Panc1 (cell line): ENCODE measurements at regions not wholly inside any gene's neighbourhood (a gene's known extent, or its start where the extent isn't known, plus 50 kb on each side); places are given as distances from the start of the nearest gene placed in this dataset.

Source experiments
- POLR2AphosphoS5 ChIP-seq: IDR thresholded peaks from 2 replicates; pipeline ENCODE4 v1.6.1; 2012; ENCODE audit warnings: mild to moderate bottlenecking, low read depth, low read length, moderate library complexity
- SIN3A ChIP-seq: IDR thresholded peaks from 2 replicates; pipeline ENCODE4 v1.6.1; 2012; ENCODE audit warnings: low read depth, mild to moderate bottlenecking, low read length, moderate library complexity, borderline replicate concordance; ENCODE audit not compliant: insufficient read depth
- TCF7L2 ChIP-seq: IDR thresholded peaks from 2 replicates; pipeline ENCODE4 v1.6.1; 2011; ENCODE audit warnings: mild to moderate bottlenecking, low read depth, low read length, inconsistent platforms
- TF ChIP-seq, protein P1 (sequence below): fragments of 450-650 bp; IDR thresholded peaks from 2 replicates; pipeline ENCODE4 v1.5.1; 2017; ENCODE audit warnings: mild to moderate bottlenecking

DNA sequence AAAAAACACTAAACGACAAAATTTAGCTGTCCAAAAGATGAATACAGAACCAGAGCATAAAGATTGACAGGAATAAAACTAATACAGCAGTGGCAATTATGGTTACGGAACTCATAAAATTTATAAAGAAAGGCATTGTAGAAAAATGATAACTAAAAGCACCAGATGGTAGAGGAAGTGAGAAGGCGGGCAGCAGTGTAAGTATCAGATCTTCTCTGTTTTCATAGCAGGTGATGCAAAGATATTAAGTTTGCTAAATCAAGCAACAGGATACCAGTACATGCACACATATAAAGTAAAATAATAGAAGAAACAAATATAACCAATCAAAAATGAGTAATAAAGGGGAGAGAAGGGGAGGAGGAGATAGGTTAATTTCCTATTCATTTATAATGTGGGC lies 103.9 kb upstream of the MEX3C start:
- TF ChIP-seq, protein P1, sequence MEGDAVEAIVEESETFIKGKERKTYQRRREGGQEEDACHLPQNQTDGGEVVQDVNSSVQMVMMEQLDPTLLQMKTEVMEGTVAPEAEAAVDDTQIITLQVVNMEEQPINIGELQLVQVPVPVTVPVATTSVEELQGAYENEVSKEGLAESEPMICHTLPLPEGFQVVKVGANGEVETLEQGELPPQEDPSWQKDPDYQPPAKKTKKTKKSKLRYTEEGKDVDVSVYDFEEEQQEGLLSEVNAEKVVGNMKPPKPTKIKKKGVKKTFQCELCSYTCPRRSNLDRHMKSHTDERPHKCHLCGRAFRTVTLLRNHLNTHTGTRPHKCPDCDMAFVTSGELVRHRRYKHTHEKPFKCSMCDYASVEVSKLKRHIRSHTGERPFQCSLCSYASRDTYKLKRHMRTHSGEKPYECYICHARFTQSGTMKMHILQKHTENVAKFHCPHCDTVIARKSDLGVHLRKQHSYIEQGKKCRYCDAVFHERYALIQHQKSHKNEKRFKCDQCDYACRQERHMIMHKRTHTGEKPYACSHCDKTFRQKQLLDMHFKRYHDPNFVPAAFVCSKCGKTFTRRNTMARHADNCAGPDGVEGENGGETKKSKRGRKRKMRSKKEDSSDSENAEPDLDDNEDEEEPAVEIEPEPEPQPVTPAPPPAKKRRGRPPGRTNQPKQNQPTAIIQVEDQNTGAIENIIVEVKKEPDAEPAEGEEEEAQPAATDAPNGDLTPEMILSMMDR: no peak
- TF ChIP-seq POLR2AphosphoS5 (no peak), TCF7L2 (no peak), SIN3A (no peak)
